ENCODE measurements at regions not wholly inside any gene's neighbourhood (a gene's known extent, or its start where the extent isn't known, plus 50 kb on each side); places are given as distances from the start of the nearest gene placed in this dataset.
"Not testable (repeated sequence)": the region's sequence is repeated elsewhere in the genome, so short reads cannot be mapped to it uniquely, and the experiment has no call there.

GRCh38 chr10:119996944-119997343 is 104.4 kb downstream of the SEC23IP start:
- DNase-seq (ENCODE audit: low spot score): no peak

DNA sequence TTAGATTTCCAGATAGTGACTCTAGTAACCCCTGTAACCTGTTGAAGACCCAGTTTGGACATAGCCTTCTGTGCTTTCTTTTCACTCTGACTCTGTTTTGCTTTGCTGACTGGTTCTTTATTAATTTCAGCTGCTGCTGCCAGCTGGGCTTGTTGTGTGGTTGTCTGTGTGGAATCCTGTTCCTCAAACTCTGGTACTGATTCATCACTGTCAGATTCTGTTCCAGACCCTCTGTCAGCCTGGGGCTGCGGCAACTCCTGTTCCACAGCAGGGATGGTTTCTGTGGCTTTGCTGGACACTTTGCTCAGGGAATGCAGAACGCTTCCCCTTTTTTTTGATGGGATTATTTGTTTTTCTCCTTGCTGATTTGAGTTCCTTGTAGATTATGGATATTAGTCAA is 104.9 kb downstream of the SEC23IP start:
- no peak for DNase-seq (ENCODE audit: low spot score)

DNA sequence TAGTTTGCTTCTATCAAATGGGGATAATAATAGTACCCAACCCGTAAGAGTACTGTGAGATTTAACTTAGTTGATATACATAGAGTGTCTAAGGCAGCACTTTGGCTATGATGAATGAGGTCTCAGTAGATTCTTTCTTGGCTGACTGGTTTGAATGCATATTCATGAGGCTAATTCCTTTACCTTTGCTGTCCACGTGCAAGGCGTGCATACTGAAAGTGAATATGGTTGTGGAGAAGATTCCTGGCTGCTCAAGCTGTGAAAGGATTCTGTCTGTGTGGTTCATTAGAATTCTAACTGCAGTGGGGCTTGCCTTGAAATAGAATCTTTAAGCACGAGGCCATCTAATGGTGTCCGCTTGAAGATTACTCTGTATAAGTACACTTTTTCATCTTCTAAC is 110.3 kb downstream of the SEC23IP start:
- no peak for DNase-seq (ENCODE audit: low spot score)

GRCh38 chr10:120005207-120006201 is 113.0 kb downstream of the SEC23IP start:
- peak; percentile 24 for DNase-seq (ENCODE audit: low spot score)

GRCh38 chr10:120007261-120007660 is 114.7 kb downstream of the SEC23IP start:
- DNase-seq (ENCODE audit: low spot score): no peak

- DNase-seq (ENCODE audit: low spot score): peak; percentile 5
Measured at GRCh38 chr10:120011359-120012130, 119.0 kb downstream of the SEC23IP start.

DNA sequence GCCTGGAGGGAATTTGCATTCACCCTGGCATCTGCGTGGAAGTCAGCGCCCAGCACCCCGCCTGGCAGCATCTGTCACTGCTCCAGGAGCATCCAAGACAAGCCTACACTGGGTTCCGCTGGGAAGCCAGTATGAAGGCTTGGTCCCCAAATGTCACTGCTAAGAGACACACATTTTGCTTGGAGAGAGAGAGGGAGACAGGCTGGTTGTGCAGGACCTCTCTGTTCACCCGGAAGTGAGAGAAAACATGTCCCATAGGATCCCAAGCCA is 119.5 kb downstream of the SEC23IP start:
- DNase-seq (ENCODE audit: low spot score): no peak

- no peak for DNase-seq (ENCODE audit: low spot score)
Measured at GRCh38 chr10:120012566-120012965, 120.0 kb downstream of the SEC23IP start.

DNA sequence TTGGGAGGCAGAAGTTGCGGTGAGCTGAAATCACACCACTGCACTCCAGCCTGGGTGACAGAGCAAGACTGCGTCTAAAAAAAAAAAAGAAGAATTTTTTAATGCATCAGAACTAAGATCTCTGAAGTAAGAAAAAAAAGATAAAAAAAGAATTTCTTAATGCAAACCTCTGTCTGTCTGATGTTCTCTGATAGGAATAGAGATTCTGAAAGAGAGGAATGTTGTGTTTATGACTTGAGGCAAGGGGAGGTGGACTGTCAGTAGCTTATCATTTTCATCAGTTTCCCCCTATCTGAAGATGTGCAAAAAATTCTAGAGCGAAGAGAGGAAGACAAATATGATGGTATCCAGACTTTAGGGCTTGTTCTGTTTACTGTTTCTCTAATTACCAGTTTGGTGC is 121.5 kb downstream of the SEC23IP start:
- DNase-seq (ENCODE audit: low spot score): no peak

- DNase-seq (ENCODE audit: low spot score): no peak
Measured at GRCh38 chr10:120015064-120015463, 122.5 kb downstream of the SEC23IP start.

GRCh38 chr10:120016906-120017305 is 124.4 kb downstream of the SEC23IP start:
- no peak for DNase-seq (ENCODE audit: low spot score)

GRCh38 chr10:120017733-120018417 is 125.3 kb downstream of the SEC23IP start:
- no peak for DNase-seq (ENCODE audit: low spot score)

GRCh38 chr10:120018695-120019094 is 126.2 kb downstream of the SEC23IP start:
- DNase-seq (ENCODE audit: low spot score): no peak

GRCh38 chr10:120019568-120019967 is 127.0 kb downstream of the SEC23IP start:
- no peak for DNase-seq (ENCODE audit: low spot score)

DNA sequence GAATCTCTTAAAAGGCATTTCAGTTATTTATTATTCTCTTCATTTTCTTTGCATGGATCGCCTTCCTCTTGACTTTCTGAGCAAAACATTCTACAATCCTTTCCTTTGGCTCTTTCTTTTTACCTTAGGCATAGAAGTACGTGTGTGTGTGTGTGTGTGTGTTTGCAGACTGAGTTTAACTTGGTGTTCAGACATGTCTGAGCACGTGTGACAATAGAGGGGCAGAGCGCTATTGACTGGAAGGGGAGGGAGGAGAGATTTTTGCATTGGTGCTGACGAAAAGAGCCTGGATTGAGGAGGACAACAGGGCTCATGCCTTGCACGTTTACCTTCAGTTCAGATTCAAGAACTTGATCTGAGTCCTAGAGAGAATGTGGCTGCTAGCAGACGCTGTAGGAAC is 129.8 kb downstream of the SEC23IP start:
- no peak for DNase-seq (ENCODE audit: low spot score)

GRCh38 chr10:120034236-120034635 is 141.7 kb downstream of the SEC23IP start:
- DNase-seq (ENCODE audit: low spot score): no peak

GRCh38 chr10:120039046-120039445 is 146.5 kb downstream of the SEC23IP start:
- DNase-seq (ENCODE audit: low spot score): no peak

- DNase-seq (ENCODE audit: low spot score): no peak
Measured at GRCh38 chr10:120039826-120040225, 147.3 kb downstream of the SEC23IP start.

DNA sequence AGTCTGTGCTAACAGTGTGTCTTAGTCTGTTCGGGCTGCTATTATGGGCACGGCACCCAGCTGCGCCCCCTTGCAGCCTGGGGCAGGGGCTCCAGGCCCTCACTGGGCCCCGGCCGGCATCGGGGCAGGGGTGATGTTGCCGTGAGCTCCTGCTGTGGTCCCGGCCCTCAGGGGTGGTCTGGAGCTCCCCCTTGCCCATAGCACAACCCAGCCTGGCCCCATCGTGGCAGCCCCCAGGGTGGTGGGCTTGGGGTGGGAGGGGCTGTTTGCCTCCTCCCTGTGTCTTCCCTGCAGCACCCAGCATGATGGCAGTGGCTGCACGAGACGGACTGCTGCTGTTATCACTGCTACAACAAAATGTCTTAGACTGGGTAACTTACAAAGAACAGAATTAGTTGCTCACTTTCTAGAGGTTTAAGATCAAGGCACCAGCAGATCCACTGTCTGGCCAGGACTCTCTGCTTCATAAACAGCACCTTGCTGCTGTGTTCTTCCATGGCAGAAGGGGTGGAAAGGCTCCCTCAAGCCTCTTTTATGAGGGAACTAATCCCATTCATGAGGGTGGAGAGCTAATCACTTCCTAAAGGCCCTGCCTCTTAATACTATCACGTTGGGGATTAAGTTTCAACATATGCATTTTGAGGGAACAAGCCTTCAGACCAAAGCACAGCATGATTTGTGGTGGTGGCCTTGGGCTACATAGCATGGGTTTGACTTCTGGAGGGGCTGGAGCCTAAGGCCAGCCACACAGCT is 149.5 kb downstream of the SEC23IP start:
- no peak for DNase-seq (ENCODE audit: low spot score)

GRCh38 chr10:120042705-120043104 is 150.2 kb downstream of the SEC23IP start:
- no peak for DNase-seq (ENCODE audit: low spot score)

- not testable (repeated sequence) for DNase-seq (ENCODE audit: low spot score)
Measured at GRCh38 chr10:120047373-120047772, 154.8 kb downstream of the SEC23IP start.

GRCh38 chr10:120047926-120048325 is 155.4 kb downstream of the SEC23IP start:
- DNase-seq (ENCODE audit: low spot score): no peak
